ENCODE measurements at regions not wholly inside any gene's neighbourhood (a gene's known extent, or its start where the extent isn't known, plus 50 kb on each side); places are given as distances from the start of the nearest gene placed in this dataset.

- no peak for DNase-seq
Observed at GRCh38 chr3:115325539-115325938, 178.5 kb upstream of the ZBTB20 start.

DNA sequence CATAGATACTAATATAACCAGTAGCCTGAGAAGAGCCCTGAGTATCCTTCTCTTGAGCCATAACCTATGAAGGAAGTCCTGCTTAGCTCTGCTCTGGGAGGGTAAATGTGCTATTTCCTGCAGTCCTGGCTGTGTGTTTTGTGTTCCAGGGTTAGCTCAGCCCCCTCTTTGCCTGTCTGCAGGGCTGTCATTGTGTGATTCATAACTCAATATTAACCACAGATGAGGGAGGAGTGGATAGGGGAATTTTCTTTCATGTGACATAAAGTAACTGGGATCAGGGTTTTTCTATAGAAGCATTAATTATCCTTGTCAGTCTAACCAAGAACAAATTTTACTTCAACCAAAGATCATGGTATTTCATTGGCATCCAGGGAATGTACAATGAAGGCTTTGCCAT is 183.3 kb upstream of the ZBTB20 start:
- DNase-seq = peak in 11 of 56 donors; percentile 1 to 16 (median 5)

GRCh38 chr3:115332998-115333397 is 185.9 kb upstream of the ZBTB20 start:
- no peak for DNase-seq

GRCh38 chr3:115336836-115337235 is 189.7 kb upstream of the ZBTB20 start:
- no peak for DNase-seq

- no peak for DNase-seq
Observed at GRCh38 chr3:115340586-115340985, 193.5 kb upstream of the ZBTB20 start.

- DNase-seq = peak in 3 of 56 donors; percentile 0 to 1 (median 1)
Observed at GRCh38 chr3:115341208-115341607, 194.1 kb upstream of the ZBTB20 start.

- no peak for DNase-seq
Observed at GRCh38 chr3:115347737-115348136, 200.6 kb upstream of the ZBTB20 start.

DNA sequence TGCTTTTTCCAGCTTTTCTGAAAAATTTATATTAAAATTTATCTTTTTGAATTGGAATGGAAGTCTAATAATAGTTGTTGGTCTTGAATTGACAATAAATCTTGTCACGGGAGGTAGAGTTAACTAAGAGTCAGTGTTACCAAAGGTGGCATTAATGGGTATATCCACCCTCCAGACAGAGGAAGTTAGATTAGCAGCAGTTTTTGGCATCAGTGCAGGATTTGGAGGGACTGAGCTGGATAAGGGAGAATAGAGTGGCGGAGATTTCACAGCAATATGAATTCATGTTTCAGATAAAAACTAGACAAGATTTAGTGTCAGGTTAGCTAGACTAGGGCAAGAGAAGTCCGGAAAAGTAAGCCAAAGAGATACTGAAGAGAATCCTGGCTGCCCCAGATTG is 201.3 kb upstream of the ZBTB20 start:
- DNase-seq = no peak

- DNase-seq = no peak
Observed at GRCh38 chr3:115348951-115349745, 202.1 kb upstream of the ZBTB20 start.

DNA sequence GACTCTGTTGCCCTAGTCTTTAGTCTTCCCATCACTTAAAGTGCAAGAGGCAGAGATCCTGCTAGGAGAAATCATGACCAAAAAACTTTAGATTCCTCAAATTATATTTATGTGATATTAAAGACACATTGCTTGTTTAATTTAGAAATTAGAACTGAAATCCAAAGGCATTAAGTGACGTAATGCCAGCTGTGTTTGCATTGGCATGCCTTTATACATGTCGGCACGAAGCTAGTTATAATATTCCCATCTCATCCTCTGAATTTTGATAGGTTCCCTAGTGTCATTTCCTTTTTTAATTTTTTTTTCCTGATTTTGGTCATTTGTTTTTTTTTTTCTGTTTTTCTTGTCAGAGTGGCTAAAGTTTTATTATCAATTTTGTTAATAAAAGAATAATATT is 203.5 kb upstream of the ZBTB20 start:
- no peak for DNase-seq

GRCh38 chr3:115351193-115351592 is 204.1 kb upstream of the ZBTB20 start:
- DNase-seq = no peak

DNA sequence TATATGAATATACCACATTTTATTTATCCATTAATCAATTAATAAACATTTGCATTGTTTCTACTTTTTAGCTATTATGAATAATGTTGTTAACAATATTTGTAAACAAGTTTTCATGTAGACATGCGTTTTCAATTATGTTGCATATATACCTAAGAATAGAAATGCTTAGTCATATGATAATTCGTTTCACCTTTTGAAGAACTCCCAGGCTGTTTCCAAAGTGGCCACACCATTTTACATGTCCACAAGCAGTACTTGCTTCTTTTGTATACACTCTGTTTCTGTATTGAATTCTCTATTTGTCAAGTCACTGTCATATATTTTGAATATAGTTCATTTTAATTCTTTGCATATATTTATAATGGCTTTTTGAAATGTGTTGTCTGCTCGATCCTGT is 206.9 kb upstream of the ZBTB20 start:
- no peak for DNase-seq

- DNase-seq = no peak
Observed at GRCh38 chr3:115357456-115357855, 210.4 kb upstream of the ZBTB20 start.

DNA sequence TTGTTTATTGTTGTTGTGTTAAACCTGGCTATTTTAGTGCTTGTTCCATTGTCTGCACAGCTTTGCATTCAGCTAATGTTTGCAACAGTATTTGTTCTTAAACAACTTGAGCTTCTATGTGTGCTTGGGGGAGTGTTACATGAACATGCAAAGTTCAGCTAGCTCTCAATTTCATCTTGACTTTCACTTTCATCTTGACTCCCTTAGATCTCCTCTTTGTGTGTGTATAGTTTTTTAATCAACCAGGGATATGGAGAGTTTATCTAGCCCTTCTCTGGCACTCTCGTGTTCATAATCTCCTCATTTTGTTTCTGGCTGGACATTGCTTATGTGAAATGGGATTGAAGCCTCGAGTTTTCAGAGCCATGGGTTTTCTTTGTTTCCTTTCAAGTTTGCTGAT is 212.4 kb upstream of the ZBTB20 start:
- no peak for DNase-seq

GRCh38 chr3:115361806-115362205 is 214.7 kb upstream of the ZBTB20 start:
- DNase-seq = no peak

- no peak for DNase-seq
Observed at GRCh38 chr3:115363071-115363470, 216.0 kb upstream of the ZBTB20 start.

DNA sequence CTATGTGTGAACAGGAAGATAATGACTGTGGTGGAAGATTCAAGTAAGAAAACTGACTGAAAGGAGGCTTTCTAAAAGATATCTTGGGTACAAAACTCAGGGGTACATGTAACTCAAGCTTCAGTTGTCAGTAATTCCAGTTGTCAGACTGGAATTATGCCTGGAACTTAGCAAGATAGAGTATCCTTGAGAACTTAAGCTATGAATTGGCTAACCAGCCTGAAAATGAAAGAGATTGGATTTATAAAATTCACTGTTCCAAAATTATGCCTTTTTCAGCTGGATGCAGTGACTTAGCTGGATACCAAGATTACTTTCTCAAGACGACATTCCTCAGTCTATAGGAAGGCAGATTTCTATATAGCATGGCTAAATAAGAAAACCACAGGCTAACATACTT is 221.9 kb upstream of the ZBTB20 start:
- DNase-seq = no peak

DNA sequence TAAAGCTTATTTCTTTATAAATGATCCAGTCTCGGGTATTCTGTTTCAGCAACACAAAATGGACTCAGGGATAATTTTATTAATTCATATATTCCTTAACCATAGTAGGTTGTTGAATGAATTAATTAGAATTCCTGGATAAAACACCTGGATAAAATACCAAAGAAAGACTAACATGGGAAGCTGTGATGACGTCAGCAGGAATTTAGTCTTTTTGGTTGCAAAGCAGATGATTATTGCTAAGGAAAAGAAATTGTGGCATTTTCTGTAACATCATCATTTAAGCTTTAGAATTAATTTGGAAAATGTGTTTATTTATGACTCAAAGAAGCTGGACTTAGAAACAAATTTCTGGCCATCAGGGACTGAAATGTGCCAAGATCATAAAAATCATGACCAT is 228.3 kb upstream of the ZBTB20 start:
- DNase-seq = no peak

DNA sequence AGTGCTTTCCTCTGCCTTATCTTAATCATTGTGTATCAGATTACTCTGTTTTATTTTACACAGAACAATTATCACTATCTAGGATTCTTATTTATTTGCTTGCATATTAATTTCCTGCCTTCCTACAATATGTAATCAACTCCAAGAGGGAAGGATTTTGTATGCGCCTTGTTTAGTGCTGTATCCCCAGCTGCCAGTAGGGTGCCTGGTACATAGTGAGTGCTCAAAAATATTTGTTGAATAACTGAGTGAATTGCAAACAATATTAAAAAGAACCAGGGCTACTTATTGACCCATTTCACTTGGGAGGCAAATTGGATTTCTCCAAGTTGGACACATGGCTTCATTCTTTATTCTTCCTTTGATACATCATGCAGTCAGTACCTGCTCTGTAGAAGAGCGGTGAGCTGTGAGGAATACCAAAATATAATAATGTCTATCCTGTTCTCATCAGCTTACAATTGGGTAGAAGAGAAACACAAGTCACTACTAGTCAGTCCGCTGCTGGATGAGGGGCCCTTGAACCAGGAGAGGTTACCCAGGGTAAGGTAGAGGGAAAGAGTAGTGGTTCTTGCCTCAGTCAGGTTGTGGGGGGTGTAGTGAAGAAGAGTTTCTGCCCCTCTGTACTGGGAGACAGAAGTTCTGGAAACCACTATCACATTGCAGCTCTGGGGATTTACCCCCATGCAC is 233.9 kb upstream of the ZBTB20 start:
- no peak for DNase-seq

DNA sequence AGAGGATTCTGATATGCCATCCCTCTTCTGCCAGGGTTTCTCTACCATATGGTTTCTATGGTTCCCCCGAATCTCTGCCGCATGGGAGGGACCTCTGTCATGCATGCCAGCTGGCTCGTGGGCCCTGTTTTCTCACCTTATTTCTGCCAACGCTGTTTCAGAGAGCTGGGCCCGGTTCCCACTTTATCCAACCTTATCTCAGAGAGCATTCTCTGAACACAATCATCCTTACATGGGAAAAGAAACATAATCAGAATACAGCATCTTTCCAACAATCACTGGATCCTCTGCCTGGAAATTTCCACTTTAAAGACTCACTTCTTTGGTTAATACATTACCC is 234.5 kb upstream of the ZBTB20 start:
- no peak for DNase-seq

- DNase-seq = no peak
Observed at GRCh38 chr3:115381931-115382330, 234.8 kb upstream of the ZBTB20 start.

- no peak for DNase-seq
Observed at GRCh38 chr3:115384381-115384780, 237.3 kb upstream of the ZBTB20 start.

Data from nucleus accumbens (tissue), 56 donors.